NCI-H1436 treated with DMSO at 0.1 percent for 48 hours (cell line): ENCODE measurements at regions not wholly inside any gene's neighbourhood (a gene's known extent, or its start where the extent isn't known, plus 50 kb on each side); places are given as distances from the start of the nearest gene placed in this dataset.

Experiments used
- DNase-seq: peaks from one replicate; lab custom pipeline; 2025; lab: John Stamatoyannopoulos, UW

DNA sequence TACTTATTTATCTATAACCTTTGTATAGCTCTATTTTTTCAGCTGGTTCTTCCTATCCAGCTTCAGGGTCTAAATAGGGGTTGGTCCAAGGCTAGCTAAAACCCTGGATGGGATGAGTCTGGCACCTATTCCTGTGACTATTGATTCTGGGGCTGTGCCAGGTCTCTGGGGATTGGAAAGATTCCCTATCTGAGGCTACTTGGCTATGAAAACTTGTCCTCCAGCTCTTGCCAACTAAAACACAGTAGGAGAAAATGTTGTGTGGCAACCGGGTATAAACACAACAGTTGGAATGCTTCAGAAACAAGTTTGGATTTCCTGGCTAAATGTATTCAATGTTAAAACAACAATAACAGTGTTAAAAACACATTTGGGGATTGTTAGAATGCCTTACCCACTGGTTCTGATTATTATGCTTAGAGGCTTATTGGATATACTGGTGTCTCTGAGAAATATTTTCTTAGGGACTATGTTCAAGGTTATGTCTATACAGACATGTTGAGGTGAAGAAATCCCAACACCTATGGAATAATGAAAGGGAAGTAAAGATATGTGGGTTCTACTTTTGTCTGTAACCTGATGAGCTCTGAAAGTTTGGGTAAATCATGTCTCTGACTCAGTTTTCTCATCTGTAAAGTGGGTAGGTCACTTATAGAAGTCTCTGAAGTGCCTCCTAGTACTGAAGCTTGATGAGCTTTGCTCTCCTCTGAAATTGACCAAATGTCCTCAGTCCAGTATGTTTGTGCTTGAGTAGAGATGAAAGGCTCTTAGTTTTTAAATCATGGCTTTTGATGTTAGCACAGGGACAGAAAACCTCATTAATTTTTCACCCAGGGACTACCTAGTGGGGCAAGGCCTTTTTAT, 460.7 kb downstream of the MTX2 start:
- DNase-seq: no peak

DNA sequence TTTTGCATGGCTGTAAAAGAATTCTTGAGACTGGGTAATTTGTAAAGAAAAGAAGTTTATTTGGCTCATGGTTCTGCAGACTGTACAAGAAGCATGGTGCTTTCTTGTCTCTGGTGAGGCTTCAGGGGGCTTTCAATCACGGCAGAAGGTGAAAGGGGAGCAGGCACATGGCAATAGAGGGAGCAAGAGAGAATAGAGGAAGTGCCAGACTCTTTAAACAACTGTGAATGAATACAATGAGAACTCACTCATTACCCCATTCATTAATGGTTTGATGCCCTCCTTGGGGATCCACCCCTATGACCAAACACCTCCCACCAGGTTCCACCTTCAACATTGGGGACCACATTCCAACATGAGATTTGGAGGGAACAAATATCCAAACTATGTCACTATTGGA, 463.5 kb downstream of the MTX2 start:
- DNase-seq: no peak

DNA sequence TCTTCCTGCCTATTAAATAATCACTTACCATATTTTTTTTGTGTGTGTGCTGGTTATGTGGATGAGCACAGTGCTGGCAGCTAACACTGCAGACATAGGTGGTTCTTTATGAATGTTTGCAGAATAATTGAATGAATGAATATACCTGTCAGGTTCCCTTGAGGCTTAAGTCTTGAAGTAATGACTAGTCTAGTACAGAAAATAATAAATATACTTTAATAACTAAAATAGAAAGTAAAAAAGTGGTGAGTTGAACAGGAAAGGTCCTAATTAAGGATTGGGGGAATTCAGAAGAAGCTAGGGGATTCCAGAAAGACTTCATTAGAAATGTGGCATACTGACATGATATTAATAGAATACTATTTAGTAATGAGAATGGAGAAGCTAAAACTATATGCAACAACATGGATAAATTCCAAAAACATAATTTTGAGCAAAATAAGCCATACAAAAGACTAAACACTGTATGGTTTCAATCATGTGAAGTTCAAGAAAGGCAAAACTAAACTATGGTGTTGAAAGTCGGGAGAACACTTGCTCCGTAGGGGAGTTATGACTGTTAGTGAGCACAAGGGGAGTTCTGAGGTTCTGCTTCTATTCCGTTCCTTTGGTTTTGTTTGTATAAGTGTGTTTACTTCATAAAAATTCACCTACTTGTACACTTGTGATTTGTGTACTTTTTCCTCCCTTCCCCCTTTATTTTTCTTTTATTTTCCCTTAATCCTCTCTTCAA, 464.6 kb downstream of the MTX2 start:
- no peak for DNase-seq

DNA sequence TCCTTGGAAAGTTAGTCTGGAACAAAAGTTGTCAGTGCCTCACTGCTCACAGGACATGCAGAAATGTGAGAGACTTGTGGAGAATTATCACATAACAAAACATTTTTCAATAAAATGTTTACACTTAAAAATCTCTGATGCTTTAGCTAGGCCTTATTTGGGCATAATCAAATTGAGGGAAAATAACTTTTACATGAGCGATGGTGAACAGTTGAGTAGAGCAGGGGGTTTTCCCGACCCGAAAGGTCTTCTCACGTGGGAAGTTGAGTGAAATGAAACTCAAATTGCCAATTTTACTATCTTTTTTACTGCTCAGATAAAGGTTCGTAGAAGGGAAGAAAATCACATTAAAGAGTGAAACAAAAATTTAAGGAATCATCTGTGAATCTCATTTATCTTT, 465.6 kb downstream of the MTX2 start:
- no peak for DNase-seq

DNA sequence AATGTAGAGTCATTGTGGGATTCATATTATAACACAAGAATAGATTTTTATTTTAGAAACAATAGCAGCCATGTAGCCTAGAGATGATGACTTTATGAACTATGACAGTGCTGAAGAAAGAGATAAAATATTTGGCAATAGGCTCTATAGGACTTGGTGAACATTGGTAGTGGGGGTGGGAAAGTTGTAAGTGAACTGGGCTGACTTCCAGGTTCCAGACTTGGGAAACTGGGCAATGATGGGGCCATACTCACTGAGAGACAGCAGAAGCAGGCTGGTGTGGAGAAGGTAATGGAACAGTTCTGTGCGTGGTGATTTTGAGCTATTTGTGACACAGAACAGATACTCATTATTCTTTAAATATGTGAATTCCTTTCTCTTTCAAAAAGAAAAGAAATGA, 470.3 kb upstream of the HNRNPA3 start:
- DNase-seq: no peak

DNA sequence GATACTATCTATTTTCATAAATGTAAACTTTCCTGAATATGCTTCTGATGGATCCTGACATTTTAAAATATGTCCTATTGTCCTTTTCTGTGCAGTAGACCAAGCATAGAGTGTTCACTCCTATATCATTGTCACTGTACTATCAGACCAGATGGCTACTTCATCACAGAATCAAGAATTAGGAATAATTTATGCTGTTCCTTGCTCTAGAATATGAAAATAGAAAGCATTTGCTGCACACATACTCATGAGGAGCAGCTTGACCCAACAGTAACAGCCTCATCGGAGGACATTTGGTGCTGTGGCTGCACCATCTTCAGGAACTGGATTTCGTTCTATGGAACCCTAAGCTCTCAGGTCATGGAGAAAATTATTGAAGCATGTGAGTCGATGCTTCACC, 468.9 kb upstream of the HNRNPA3 start:
- DNase-seq: no peak

DNA sequence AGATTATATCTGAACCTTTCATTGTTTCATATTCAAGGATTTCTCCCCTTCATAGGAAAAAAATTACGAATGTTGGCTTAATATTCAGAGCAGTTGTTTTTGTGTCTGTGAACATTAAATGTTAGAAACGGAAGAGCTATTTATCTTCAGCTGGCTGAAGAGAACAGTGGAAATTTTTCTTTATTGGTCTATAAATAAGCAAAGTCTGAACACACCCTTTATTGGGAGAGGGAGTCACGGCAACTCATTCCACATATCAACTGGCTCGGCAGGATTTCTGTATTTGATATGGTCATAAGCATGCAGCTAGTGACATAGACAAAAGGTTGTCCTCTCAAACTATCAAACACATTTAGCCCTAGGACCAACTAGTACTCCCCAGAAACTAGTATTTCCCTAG, 468.4 kb upstream of the HNRNPA3 start:
- no peak for DNase-seq

DNA sequence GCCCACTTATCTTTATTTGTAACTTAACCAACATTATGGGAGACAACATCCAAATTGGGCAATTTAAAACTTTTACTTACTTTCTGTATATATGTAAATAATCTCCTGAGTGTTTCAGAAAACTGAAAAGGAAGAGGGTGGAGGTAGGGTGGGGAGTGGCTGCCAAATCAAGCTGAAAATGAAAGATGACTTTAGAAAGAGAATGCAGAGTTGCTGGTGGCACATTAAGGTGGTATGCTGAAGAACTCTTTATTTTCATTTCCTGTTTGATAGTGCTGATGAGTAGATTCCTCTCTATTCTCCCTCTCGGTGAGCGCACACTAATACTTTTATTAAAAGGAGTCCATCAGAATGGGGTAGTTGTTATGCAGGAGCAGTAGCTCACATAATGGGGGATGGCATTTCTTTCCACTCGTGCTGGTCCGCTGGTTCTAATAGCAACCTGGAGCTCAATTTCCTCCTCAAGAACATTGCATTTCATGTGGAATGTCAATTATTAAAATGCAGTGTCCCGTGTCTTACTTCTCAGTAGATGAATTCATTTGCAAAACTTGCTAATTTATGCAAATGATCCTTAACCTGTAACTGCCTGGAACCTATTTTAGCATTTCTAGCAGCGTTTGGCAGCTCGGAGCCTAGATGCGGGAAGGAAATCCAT, 466.9 kb upstream of the HNRNPA3 start:
- DNase-seq: no peak

DNA sequence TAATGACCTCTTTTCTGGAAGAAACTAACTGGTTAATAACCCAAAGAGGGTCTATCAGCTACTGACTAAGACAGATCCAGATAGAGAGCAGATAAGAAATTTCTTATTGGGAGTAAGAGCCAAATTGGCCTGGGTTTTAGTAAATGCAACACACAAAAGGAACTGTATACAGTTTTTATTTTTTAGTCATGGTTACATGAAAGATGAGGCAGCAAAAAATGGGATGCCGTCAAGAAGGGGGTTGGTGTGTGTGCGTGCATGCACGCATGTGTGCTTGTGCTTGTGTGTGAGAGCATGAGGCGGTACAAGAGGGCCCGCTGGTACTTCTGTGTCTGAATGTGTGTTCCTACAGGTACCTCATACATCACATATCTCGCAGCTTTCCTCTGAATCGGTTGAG, 466.2 kb upstream of the HNRNPA3 start:
- DNase-seq: no peak

DNA sequence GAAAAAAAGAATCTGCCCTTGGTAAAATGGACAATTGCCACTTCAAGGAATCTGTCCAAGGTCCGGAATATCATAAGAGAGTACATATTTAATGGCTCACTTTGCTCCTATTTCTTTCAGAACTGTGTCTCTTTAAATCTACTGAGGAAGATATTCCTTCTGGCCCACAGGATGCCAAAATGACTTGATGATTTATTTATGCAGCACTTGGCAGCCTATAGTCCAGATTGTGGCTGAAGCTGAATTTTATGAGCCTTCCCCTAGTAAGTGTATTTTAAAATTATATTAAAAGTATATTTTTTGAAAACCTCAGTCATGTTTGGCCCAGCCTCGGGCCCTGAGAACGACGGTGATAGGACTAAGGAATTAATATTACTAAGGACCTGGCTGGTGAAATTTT, 465.1 kb upstream of the HNRNPA3 start:
- no peak for DNase-seq

DNA sequence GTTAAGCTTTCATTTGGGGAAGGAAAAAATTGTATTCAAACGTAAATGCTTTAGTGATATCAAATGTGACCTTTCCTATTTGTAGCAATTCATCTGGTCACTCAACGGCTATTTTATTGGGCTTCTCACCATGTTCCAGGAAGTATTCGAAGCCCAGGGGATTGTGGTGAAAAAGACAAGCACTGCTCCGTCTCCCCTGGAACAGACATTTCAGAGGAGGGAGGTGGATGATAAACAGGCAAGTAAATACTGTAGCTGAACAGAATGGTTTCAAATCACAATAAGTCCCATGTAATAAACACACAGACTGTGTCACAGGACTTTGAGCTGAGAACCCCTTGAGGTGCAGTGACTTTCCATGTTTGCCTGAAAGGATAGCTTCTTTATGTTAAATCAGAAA, 464.7 kb upstream of the HNRNPA3 start:
- no peak for DNase-seq

DNA sequence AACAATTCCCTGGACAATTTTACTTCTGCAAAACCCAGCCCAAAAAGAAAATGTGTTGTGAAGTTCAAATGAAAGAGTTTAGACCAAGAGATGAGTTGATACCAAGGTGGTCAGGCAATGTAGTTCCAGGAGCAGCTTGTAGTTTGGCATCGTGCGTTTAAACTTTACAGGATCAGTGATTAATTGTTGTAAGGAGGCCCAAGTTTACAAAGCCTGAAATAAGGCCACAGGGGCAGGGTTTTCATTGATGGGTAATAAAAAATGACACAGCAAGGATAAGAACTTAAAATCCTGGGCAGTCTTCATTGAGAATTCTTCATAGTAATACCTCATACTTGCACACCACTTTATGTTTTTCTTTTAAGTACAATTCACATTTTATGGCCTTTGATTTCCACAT, 463.9 kb upstream of the HNRNPA3 start:
- no peak for DNase-seq

DNA sequence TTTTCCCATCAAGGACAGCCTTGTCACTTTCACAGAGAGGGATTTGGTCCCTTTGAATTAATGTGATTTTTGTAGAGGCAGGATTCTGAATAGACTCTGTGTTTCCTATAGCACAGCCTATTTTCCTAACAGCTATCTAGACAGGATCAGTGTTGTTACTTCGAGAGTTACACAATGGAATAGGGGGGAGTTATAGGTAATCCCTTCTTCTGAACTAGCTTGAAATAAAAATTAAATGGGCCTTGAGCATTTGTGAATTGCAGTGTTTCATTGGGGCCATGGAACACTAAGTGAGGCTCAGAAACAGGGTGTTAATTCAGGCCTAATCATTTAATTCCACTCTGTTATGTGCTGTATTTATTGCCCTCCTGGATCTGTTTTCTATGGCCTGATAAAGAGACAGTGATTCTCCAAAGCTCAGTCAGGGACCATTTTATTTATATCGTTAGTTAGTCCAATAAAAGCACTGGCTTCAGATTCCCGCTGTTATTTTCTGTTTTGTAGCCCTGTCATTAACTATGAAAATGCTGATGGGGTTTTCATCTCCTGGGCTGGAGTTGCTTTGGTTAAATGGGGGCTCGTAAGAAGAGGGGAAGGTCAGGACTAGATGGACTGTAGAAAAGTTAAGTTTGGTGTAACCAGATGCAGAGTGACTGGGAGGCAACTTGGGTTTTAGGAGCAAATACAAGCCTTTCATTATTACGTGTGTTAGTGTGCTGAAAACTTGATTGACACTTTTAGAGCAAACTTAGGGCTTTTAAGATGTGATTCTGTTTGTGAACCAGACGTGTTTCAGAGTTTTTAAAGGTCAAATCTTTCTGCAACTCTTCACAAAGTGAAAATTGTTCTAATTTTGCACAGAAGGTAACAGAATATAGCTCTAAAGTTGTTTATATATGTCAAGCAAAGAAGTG, 461.0 kb upstream of the HNRNPA3 start:
- DNase-seq: no peak

DNA sequence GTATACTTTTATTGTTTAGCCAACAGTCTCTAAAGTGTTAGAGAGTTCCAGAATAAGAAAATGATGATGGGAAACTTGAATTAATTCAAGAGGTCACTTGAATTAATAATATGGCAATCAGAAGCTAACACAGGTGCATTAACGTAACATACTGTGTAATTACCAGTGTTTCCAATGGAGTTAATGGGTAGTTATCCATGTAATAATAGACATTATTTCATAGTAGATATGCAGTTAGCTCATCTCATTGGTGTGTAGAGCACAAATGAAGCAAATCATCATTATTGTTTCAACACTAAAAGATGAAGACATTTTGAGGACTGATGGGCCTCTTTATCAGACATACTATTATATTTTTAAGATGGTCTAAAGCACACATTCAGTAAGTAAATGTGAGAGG, 460.3 kb upstream of the HNRNPA3 start:
- DNase-seq: no peak

DNA sequence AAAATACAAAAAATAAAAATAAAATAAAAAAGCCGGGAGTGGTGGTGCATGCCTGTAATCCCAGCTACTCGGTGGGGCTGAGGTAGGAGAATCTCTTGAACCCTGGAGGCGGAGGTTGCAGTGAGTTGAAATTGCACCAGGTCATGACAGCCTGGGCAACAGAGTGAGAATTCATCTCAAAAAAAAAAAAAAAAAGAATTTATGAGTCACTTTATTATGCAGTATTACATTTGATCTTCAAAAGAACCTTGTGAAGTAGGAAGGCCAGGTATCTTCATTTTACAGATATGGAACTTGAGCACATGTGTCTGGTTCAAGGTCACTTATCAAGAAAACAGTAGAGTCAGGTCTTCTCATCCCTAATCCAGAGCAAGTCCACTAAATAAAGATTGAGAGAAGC, 459.4 kb upstream of the HNRNPA3 start:
- DNase-seq: no peak

DNA sequence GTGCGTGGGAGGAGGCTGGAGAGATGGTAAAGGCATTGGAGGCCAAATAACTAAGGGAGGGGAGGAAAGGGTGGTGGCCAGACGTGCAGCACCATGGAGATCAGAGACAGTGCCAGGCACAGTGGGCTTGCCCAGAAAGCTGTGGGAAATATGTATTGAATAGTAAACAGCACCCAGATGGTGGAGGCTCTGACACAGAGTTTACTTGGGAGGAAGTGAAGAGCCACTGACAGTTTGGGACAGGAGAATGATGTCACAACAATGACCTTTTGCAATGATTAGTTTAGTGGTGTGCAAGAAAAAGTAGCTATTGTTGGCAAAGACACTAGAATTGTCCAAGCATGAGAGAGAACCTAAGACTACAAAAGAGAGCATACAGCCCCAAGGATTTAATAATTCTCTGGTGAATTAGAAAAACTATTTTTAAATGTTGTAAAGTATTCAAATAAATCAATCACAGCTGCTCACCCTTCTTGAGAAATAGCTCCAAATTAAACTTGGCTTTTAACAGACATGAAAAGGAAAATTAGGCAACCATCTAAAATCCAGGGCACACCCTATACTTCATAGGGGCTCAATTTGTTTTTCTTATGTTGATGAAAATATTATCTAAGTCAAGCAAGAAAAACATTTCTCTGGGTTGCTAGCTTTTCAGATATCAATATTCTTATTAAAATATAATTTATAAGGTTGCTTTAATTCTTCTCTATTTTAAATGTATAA, 458.7 kb upstream of the HNRNPA3 start:
- DNase-seq: no peak

DNA sequence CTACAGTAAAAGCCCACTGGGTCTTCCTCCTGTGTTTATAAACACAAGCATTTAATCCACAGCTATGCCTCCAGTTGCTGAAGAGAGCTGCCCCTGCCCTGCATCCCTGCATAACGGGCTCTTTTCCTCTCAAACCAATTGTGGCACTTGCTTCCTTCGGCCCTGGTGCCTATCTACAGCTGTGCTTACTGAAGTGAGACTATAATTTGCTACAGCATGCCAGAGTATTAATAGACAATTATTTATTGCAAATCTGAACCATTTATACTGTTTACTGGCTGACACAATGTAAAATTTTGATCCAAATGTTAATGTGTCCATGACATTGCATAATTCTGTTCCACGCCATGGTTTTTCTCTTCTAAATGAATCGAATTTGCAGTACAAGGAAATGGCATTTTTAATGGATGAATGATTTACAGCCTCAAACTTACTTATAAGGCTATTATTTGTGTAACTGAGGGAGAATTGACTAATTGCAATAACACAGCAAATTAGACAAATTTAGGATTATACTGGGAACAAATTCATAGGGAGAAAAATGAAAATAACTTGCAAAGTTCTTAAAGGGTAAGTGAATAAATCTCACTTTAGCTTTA, 457.0 kb upstream of the HNRNPA3 start:
- no peak for DNase-seq

DNA sequence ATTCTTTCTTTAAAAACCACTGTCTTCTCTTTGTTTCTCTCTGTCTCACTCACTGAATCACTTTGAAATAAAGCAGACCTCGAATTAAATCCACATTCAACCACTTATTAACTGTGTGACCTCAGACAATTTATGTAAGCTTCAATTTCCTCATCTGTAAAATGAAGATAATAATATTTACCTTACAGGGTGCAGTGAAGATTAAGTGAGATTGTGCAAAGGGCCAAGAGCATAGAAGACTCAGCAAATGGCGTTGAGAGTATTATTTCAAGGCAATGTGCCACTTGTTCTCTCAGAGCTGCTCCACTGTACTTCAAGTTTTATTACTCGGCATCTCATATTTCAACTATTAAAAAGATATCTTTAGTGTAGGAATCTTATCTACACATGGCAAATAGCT, 454.2 kb upstream of the HNRNPA3 start:
- no peak for DNase-seq

DNA sequence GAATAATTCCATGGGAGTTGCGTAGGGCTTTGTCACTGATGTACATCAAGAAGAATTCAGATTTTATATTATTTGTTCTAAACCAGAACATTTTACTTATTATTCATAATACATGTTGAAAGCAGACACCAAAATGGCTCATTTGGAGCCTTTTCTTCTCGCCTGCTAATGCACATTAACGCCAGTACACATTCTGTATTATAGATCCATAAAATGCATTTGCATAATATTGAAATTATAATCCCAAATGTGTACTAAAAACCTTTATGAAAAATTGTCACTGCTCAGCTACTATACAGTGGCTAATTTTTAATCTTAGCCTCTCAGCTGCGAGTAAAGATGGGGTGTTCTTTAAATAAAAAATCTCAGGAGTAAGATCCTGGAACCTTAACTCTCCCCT, 452.2 kb upstream of the HNRNPA3 start:
- DNase-seq: no peak

DNA sequence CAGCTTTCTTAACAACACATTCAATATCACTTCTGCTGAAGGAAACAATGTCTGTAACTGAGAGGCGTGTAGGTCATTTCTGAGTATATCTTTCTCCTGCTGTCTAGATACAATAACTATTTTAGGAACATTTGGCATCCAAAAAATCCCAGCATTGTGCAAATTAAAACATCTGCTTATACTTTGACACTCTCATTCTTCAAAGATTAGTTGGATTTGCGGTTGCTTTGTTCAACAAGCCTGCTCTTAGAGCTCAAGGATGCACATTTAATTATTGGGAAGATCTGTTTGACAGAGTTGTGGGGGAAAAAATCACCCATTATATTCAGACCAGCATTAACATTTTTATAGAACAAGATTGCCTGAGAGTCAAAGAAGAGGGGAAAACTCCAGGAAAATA, 449.5 kb upstream of the HNRNPA3 start:
- DNase-seq: no peak

DNA sequence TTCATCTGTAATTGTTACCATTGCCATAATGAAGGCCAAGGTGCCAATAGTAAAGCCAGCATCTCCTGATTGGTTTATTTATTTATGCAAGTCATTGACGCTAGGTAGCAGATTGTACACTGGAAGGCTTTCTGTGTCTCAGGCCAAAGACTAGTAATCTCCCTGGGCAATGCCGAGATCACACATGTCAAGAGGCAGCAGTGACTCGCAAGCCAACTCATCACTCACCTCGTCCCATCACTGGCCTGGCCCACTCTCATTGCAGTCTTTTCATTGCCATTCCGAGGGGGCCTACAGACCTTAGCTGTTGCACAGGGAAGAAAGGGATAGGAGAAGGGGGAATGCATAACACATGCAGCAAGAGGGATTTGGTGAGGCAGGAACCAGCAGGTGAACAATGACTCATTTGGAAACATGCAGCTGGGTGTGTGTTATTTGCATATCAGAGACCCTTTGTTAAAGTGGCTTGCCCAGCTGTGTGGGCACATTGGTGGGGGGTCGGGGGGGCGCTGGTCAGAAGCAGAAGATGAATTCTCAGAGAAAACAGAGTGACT, 448.7 kb upstream of the HNRNPA3 start:
- no peak for DNase-seq
